A549 (cell line): ENCODE measurements at regions not wholly inside any gene's neighbourhood (a gene's known extent, or its start where the extent isn't known, plus 50 kb on each side); places are given as distances from the start of the nearest gene placed in this dataset.
A peak's percentile ranks its signal among the peaks of the same experiment; 100 is the strongest.

Experiments used
- ATAC-seq, 2 experiments: fragments of 200-7000 bp in 1 of 2; fragments of >200 bp in 1 of 2; cut with Nextera tagmentation in 1 of 2; cut with Tn5 transposase in 1 of 2; 3 replicates each; pipeline versions ENCODE4 v1.8.0 to v1.9.1; 2018 to 2020; ENCODE audit warnings: mild to moderate bottlenecking in 1 of 2, moderate library complexity in 1 of 2
- CTCF ChIA-PET: fragments of 300-600 bp; sonication (Branson Sonifier 250); formaldehyde crosslinking; extraction: SDS; loops from one replicate; lab custom pipeline; 2021; ENCODE audit warnings: antibody characterized with exemption, inconsistent platforms; lab: Yijun Ruan, JAX
- POLR2A ChIA-PET: fragments of 350-600 bp; formaldehyde crosslinking; extraction: SDS; loops from one replicate; lab custom pipeline; 2021; ENCODE audit warnings: antibody characterized with exemption, inconsistent platforms; lab: Yijun Ruan, JAX
- DNase-seq, 2 experiments: peaks; one replicate each; pipeline versions ENCODE4 v3.0.0 to v3.0.0-alpha.2; 2011 to 2016; ENCODE audit warnings: low read depth in 1 of 2, low spot score in 1 of 2
- FAIRE-seq: peaks from 2 replicates; lab custom pipeline; 2011; peaks lifted over from hg19 to GRCh38; lab: Jason Lieb, UNC
- H3K27ac ChIP-seq, 2 experiments: fragments of >200 bp; sonication (Bioruptor Twin); formaldehyde crosslinking; 3 replicates each; pipeline ENCODE4 v1.5.1; 2016 to 2017
- H3K4me1 ChIP-seq: fragments of >200 bp; sonication (Bioruptor Twin); formaldehyde crosslinking; 3 replicates; pipeline ENCODE4 v1.6.1; 2016
- H3K4me2 ChIP-seq: fragments of >200 bp; sonication (Bioruptor Twin); formaldehyde crosslinking; 3 replicates; pipeline ENCODE4 v1.6.1; 2016
- H3K4me3 ChIP-seq: fragments of >200 bp; sonication (Bioruptor Twin); formaldehyde crosslinking; 3 replicates; pipeline ENCODE4 v1.5.1; 2016
- H3K9me3 ChIP-seq: fragments of >200 bp; sonication (Bioruptor Twin); formaldehyde crosslinking; 3 replicates; pipeline ENCODE4 v1.6.1; 2016
- EHF ChIP-seq: fragments of 250-450 bp; sonication (Bioruptor Pico); IDR thresholded peaks from 2 replicates; pipeline ENCODE4 v1.5.0; 2020; ENCODE audit warnings: mild to moderate bottlenecking
- FOXS1 ChIP-seq: fragments of 250-450 bp; sonication (Bioruptor Pico); IDR thresholded peaks from 2 replicates; pipeline ENCODE4 v1.5.0; 2020; ENCODE audit warnings: mild to moderate bottlenecking, moderate library complexity
- HEYL ChIP-seq: fragments of 250-450 bp; sonication (Bioruptor Pico); IDR thresholded peaks from 2 replicates; pipeline ENCODE4 v1.8.0; 2021; ENCODE audit warnings: mild to moderate bottlenecking, moderate library complexity
- HOXA7 ChIP-seq: fragments of 250-450 bp; sonication (Bioruptor Pico); IDR thresholded peaks from 2 replicates; pipeline ENCODE4 v1.5.0; 2020; ENCODE audit warnings: mild to moderate bottlenecking, moderate library complexity
- JUN ChIP-seq, 2 experiments: fragments of >200 bp; sonication (Bioruptor Twin); formaldehyde crosslinking; IDR thresholded peaks; 2 replicates in 1 of 2; 3 replicates in 1 of 2; pipeline ENCODE4 v1.6.1; 2016 to 2017
- JUNB ChIP-seq: fragments of >200 bp; sonication (Bioruptor Twin); formaldehyde crosslinking; IDR thresholded peaks from 2 replicates; pipeline ENCODE4 v1.6.1; 2016
- MAZ ChIP-seq: fragments of 150-350 bp; IDR thresholded peaks from 2 replicates; pipeline ENCODE4 v1.6.1; 2014; ENCODE audit warnings: antibody characterized with exemption, low read depth, low read length, borderline replicate concordance
- POLR2A ChIP-seq: IDR thresholded peaks from 2 replicates; pipeline ENCODE4 v1.6.1; 2012; ENCODE audit warnings: mild to moderate bottlenecking, low read length
- RNF2 ChIP-seq: fragments of 200-600 bp; sonication (generic); IDR thresholded peaks from 2 replicates; pipeline ENCODE4 v1.6.1; 2016; ENCODE audit warnings: low read depth, mild to moderate bottlenecking, antibody characterized with exemption, moderate library complexity, borderline replicate concordance
- TP53 ChIP-seq: fragments of 250-450 bp; sonication (Bioruptor Pico); IDR thresholded peaks from 2 replicates; pipeline ENCODE4 v1.5.0; 2021; ENCODE audit warnings: mild to moderate bottlenecking, moderate library complexity
- WGBS: methylation state at CpG from one replicate; pipeline ENCODE4 v1.1.6; 2017; ENCODE audit errors: missing lambda C conversion rate; 5-methylcytosine and 5-hydroxymethylcytosine counted together
- TF ChIP-seq, protein P1 (sequence below): fragments of 200-600 bp; sonication (generic); IDR thresholded peaks from 2 replicates; pipeline ENCODE4 v1.6.1; 2016; ENCODE audit warnings: antibody characterized with exemption, mild to moderate bottlenecking, moderate library complexity
- TF ChIP-seq, protein P2 (sequence below): IDR thresholded peaks from 2 replicates; pipeline ENCODE4 v1.6.1; 2012
- TF ChIP-seq, protein P3 (sequence below): fragments of 150-350 bp; IDR thresholded peaks from 2 replicates; pipeline ENCODE4 v1.6.1; 2014; ENCODE audit warnings: low read depth, mild to moderate bottlenecking, low read length
- TF ChIP-seq, protein P4 (sequence below): fragments of >200 bp; sonication (Bioruptor Twin); formaldehyde crosslinking; IDR thresholded peaks from 2 replicates; pipeline ENCODE4 v1.6.1; 2016
- TF ChIP-seq, protein P5 (sequence below): IDR thresholded peaks from 2 replicates; pipeline ENCODE4 v1.6.1; 2012; ENCODE audit warnings: low read depth, borderline replicate concordance

DNA sequence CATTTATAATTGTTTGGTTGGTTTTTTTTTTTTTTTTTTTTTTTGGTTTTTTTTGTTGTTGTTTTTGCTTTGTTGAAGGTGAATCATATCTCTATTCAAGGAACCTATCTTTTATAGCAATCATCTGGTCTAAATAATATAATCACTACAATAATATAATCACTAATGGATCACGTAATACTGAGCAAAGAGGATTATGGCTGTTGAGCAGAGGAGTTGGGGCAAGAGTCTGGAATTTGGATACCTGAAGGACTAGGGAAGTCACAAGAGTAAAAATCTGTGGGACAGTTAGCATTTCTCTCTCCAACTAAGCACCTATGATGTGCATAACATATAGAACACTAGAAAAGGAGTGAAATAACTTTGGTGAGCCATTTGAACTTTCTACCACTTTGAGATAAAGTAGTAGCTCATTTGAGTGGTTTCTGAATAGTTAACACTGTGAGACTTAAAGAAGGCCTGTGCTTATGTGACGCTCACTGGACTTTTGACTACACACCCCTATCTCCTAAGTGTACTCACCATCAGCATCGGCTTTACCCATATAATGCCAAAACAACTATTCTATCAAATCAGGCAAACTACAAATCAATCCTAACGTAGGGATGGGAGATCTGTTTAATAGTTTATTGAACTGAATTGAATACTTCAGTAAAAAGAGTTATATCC is 564.9 kb upstream of the TUSC1 start:
- H3K27ac ChIP-seq: peak overlapping the region; percentile 58 to 83

DNA sequence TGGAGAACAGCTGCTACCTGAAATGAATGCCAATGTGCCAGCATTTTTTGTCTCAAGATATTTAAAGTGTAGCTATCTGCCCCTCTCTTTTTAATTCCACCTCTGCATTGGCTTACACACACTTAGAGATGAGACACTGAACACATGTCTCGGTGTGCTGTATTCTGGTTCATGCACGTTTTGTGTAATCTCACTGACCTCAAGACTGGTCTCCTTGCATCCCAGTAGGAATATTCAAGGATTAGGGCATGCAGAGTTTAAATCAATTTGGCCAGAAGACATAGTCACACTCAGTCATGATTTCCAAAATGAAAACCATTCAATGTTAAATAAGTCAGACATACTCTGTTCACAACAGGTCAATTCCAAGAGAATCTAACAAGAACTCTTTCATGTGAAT is 561.8 kb upstream of the TUSC1 start:
- Histone ChIP-seq H3K4me2 (no peak overlapping the region), H3K9me3 (no peaks in the 10 kb centered on the region), H3K27ac (no peak overlapping the region), H3K4me3 (no peak overlapping the region), H3K4me1 (peaks cover 16% of the 10 kb centered on the region)
- TF ChIP-seq TP53 (no peak), EHF (CRISPR knock-in tag) (no peak), RNF2 (no peak)
- TF ChIP-seq, protein P1, sequence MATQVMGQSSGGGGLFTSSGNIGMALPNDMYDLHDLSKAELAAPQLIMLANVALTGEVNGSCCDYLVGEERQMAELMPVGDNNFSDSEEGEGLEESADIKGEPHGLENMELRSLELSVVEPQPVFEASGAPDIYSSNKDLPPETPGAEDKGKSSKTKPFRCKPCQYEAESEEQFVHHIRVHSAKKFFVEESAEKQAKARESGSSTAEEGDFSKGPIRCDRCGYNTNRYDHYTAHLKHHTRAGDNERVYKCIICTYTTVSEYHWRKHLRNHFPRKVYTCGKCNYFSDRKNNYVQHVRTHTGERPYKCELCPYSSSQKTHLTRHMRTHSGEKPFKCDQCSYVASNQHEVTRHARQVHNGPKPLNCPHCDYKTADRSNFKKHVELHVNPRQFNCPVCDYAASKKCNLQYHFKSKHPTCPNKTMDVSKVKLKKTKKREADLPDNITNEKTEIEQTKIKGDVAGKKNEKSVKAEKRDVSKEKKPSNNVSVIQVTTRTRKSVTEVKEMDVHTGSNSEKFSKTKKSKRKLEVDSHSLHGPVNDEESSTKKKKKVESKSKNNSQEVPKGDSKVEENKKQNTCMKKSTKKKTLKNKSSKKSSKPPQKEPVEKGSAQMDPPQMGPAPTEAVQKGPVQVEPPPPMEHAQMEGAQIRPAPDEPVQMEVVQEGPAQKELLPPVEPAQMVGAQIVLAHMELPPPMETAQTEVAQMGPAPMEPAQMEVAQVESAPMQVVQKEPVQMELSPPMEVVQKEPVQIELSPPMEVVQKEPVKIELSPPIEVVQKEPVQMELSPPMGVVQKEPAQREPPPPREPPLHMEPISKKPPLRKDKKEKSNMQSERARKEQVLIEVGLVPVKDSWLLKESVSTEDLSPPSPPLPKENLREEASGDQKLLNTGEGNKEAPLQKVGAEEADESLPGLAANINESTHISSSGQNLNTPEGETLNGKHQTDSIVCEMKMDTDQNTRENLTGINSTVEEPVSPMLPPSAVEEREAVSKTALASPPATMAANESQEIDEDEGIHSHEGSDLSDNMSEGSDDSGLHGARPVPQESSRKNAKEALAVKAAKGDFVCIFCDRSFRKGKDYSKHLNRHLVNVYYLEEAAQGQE: no peak
- 54% methylated on average over 2 of the region's 2 CpGs for WGBS
- ChIA-PET CTCF (interaction anchor here (1.2 kb wide), 1 partner anchor 20 kb away, joined by 3 read pairs; no protein-coding TSS in a partner anchor), POLR2A (no interaction called here)
- FAIRE-seq (no peak), ATAC-seq (no peak), DNase-seq (no peak)

More for the DNA sequence above, 564.9 kb upstream of the TUSC1 start:
- POLR2A ChIA-PET: no interaction called here
- Histone ChIP-seq H3K4me1 (peaks cover 16% of the 10 kb centered on the region), H3K4me2 (peak overlapping the region; percentile 45), H3K9me3 (peaks cover 7% of the 10 kb centered on the region; the same call in 1 of the 3 replicates)
- WGBS: 31% methylated on average over 4 of the region's 4 CpGs
- ATAC-seq (peak; percentile 62 to 68; a peak in 4 of 6 replicates), FAIRE-seq (no peak)
- no peak for TF ChIP-seq TP53
- no peak for TF ChIP-seq MAZ
- TF ChIP-seq JUNB: no peak
- TF ChIP-seq, protein P2, sequence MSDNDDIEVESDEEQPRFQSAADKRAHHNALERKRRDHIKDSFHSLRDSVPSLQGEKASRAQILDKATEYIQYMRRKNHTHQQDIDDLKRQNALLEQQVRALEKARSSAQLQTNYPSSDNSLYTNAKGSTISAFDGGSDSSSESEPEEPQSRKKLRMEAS: no peak
- TF ChIP-seq, protein P3, sequence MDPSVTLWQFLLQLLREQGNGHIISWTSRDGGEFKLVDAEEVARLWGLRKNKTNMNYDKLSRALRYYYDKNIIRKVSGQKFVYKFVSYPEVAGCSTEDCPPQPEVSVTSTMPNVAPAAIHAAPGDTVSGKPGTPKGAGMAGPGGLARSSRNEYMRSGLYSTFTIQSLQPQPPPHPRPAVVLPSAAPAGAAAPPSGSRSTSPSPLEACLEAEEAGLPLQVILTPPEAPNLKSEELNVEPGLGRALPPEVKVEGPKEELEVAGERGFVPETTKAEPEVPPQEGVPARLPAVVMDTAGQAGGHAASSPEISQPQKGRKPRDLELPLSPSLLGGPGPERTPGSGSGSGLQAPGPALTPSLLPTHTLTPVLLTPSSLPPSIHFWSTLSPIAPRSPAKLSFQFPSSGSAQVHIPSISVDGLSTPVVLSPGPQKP: no peak
- TF ChIP-seq HOXA7 (CRISPR knock-in tag): no peak
- no peak for TF ChIP-seq POLR2A
- TF ChIP-seq HEYL (CRISPR knock-in tag): no peak
- TF ChIP-seq, protein P4, sequence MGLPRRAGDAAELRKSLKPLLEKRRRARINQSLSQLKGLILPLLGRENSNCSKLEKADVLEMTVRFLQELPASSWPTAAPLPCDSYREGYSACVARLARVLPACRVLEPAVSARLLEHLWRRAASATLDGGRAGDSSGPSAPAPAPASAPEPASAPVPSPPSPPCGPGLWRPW: no peak
- TF ChIP-seq, all 56 proteins: peak for 0
- DNase-seq: peak in 1 of 2 experiments; percentile 43
- CTCF ChIA-PET: no interaction called here
- no peak overlapping the region for H3K4me3 ChIP-seq

DNA sequence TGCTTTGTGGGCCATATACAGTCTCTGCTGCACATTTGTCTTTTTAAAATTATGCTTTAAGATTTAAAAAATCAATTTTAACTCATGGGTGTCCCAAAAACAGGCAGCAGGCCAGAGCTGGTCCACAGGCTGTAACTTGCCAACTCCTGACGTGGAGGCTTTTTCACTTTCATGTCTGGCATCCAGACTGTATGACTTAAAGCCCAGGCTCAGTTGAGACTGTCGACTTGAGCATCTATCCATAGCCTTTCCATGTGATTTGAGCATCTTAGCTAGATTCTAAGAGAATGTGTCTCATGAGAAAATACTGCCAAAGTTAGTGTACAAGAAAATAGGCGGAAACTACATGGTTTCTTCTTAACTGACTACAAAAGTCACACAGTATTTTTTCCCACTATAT is 559.0 kb upstream of the TUSC1 start:
- WGBS: 38% methylated on average over 3 of the region's 3 CpGs
- POLR2A ChIA-PET: no interaction called here
- no peaks in the 10 kb centered on the region for H3K9me3 ChIP-seq
- DNase-seq: no peak
- TF ChIP-seq JUN (IDR thresholded peaks at IDR 0.05) (no peak), FOXS1 (no peak), TP53 (no peak)
- TF ChIP-seq, protein P5, sequence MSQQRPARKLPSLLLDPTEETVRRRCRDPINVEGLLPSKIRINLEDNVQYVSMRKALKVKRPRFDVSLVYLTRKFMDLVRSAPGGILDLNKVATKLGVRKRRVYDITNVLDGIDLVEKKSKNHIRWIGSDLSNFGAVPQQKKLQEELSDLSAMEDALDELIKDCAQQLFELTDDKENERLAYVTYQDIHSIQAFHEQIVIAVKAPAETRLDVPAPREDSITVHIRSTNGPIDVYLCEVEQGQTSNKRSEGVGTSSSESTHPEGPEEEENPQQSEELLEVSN: no peak
- TF ChIP-seq, all 56 proteins: peak for 0
- Histone ChIP-seq H3K4me2 (no peak overlapping the region), H3K4me3 (no peak overlapping the region), H3K27ac (no peak overlapping the region), H3K4me1 (no peaks in the 10 kb centered on the region)
- CTCF ChIA-PET: no interaction called here
- FAIRE-seq: no peak
- ATAC-seq: no peak
